ENCODE measurements at regions not wholly inside any gene's neighbourhood (a gene's known extent, or its start where the extent isn't known, plus 50 kb on each side); places are given as distances from the start of the nearest gene placed in this dataset.

- WGBS, 2 donors = 85 to 96% methylated on average over 5 of the region's 5 CpGs
- no peak for DNase-seq
- no peaks in the 10 kb centered on the region for H3K27me3 ChIP-seq
- H3K9me3 ChIP-seq = no peaks in the 10 kb centered on the region
- H3K36me3 ChIP-seq (ENCODE audit: low read depth, missing control alignments) = no peaks in the 10 kb centered on the region
- peaks cover 11% of the 10 kb centered on the region for H3K4me1 ChIP-seq
- no peak overlapping the region for H3K4me3 ChIP-seq
- TF ChIP-seq CTCF (IDR thresholded peaks at IDR 0.05) = no peak
- TF ChIP-seq POLR2A (IDR thresholded peaks at IDR 0.05) = no peak
- no peak overlapping the region for H3K27ac ChIP-seq
- intact Hi-C loops (cut with DNase I; ENCODE audit: low total_unique reads) = no loop called here
Measured at GRCh38 chr1:93764366-93764750, 82.7 kb upstream of the BCAR3 start.

GRCh38 chr1:93763704-93764365, 82.2 kb upstream of the BCAR3 start:
- Histone ChIP-seq H3K4me3 (no peak overlapping the region), H3K27me3 (no peaks in the 10 kb centered on the region), H3K36me3 (ENCODE audit: low read depth, missing control alignments) (no peaks in the 10 kb centered on the region), H3K4me1 (peaks cover 6% of the 10 kb centered on the region), H3K27ac (no peak overlapping the region), H3K9me3 (no peaks in the 10 kb centered on the region)
- DNase-seq = no peak
- 85 to 87% methylated on average over 3 to 5 of the region's 5 CpGs for WGBS, 2 donors
- TF ChIP-seq CTCF (IDR thresholded peaks at IDR 0.05) (no peak), POLR2A (IDR thresholded peaks at IDR 0.05) (no peak)
- intact Hi-C loops (cut with DNase I; ENCODE audit: low total_unique reads) = no loop called here

GRCh38 chr1:93758842-93759515, 77.3 kb upstream of the BCAR3 start:
- no peak for TF ChIP-seq POLR2A (IDR thresholded peaks at IDR 0.05)
- no peak for TF ChIP-seq CTCF (IDR thresholded peaks at IDR 0.05)
- Histone ChIP-seq H3K27me3 (no peaks in the 10 kb centered on the region), H3K4me1 (no peaks in the 10 kb centered on the region), H3K36me3 (ENCODE audit: low read depth, missing control alignments) (no peaks in the 10 kb centered on the region), H3K4me3 (no peak overlapping the region), H3K27ac (no peak overlapping the region), H3K9me3 (no peaks in the 10 kb centered on the region)
- WGBS, 2 donors = 77 to 78% methylated on average over 7 of the region's 7 CpGs
- intact Hi-C loops (cut with DNase I; ENCODE audit: low total_unique reads) = no loop called here
- DNase-seq = no peak

- DNase-seq = no peak
- WGBS, 2 donors = 80 to 98% methylated on average over 8 of the region's 8 CpGs
- H3K4me3 ChIP-seq = no peak overlapping the region
- TF ChIP-seq CTCF (IDR thresholded peaks at IDR 0.05) (no peak), POLR2A (IDR thresholded peaks at IDR 0.05) (no peak)
- H3K27me3 ChIP-seq = no peaks in the 10 kb centered on the region
- H3K9me3 ChIP-seq = no peaks in the 10 kb centered on the region
- H3K4me1 ChIP-seq = no peaks in the 10 kb centered on the region
- no peaks in the 10 kb centered on the region for H3K36me3 ChIP-seq (ENCODE audit: low read depth, missing control alignments)
- H3K27ac ChIP-seq = no peak overlapping the region
- intact Hi-C loops (cut with DNase I; ENCODE audit: low total_unique reads) = no loop called here
Measured at GRCh38 chr1:93757256-93758036, 75.8 kb upstream of the BCAR3 start.

Measured in testis (tissue), 2 donors.